Loucy (cell line): ENCODE measurements at regions not wholly inside any gene's neighbourhood (a gene's known extent, or its start where the extent isn't known, plus 50 kb on each side); places are given as distances from the start of the nearest gene placed in this dataset.

Experiments used
- H2AFZ ChIP-seq: fragments of 200-600 bp; sonication (generic); 2 replicates; pipeline ENCODE4 v1.6.0; 2016; ENCODE audit warnings: antibody characterized with exemption, mild to moderate bottlenecking, low read length, moderate library complexity
- H3F3A ChIP-seq: fragments of 200-600 bp; 2 replicates; pipeline ENCODE4 v1.6.0; 2016; ENCODE audit warnings: antibody characterized with exemption, low read depth, mild to moderate bottlenecking
- H3K27me3 ChIP-seq: fragments of 200-600 bp; sonication (generic); 2 replicates; pipeline ENCODE4 v1.6.1; 2014; ENCODE audit warnings: low read length, mild to moderate bottlenecking; ENCODE audit not compliant: insufficient read depth, poor library complexity, severe bottlenecking
- H3K36me3 ChIP-seq: fragments of 200-600 bp; sonication (generic); 2 replicates; pipeline ENCODE4 v1.6.1; 2016; ENCODE audit warnings: low read length; ENCODE audit not compliant: insufficient read depth
- H3K4me1 ChIP-seq: fragments of 200-600 bp; sonication (generic); 2 replicates; pipeline ENCODE4 v1.5.1; 2014; ENCODE audit warnings: low read length, mild to moderate bottlenecking; ENCODE audit not compliant: insufficient read depth, poor library complexity, severe bottlenecking
- H3K4me2 ChIP-seq: fragments of 200-600 bp; sonication (generic); 2 replicates; pipeline ENCODE4 v1.6.0; 2014; ENCODE audit warnings: antibody characterized with exemption, low read length, low read depth, mild to moderate bottlenecking; ENCODE audit not compliant: poor library complexity, severe bottlenecking
- H3K4me3 ChIP-seq: fragments of 200-600 bp; sonication (generic); 2 replicates; pipeline ENCODE4 v1.5.1; 2014; ENCODE audit warnings: low read length, mild to moderate bottlenecking, mixed read lengths; ENCODE audit not compliant: poor library complexity, severe bottlenecking
- H3K79me2 ChIP-seq: fragments of 200-600 bp; sonication (generic); 2 replicates; pipeline ENCODE4 v1.6.1; 2014; ENCODE audit warnings: low read length; ENCODE audit not compliant: insufficient read depth
- H3K9ac ChIP-seq: fragments of 200-600 bp; sonication (generic); 2 replicates; pipeline ENCODE4 v1.6.0; 2014; ENCODE audit warnings: mild to moderate bottlenecking, low read depth, low read length, moderate library complexity; ENCODE audit not compliant: poor library complexity, severe bottlenecking
- H3K9me2 ChIP-seq: fragments of 200-600 bp; sonication (generic); replicated peaks from 2 replicates; pipeline ENCODE4 v1.6.1; 2016; ENCODE audit warnings: low read depth, low read length, mixed read lengths
- H3K9me3 ChIP-seq: fragments of 200-600 bp; sonication (generic); 2 replicates; pipeline ENCODE4 v1.6.1; 2014; ENCODE audit warnings: mild to moderate bottlenecking, antibody characterized with exemption, low read length, low read depth; ENCODE audit not compliant: insufficient read depth
- H4K20me1 ChIP-seq: fragments of 200-600 bp; sonication (generic); 2 replicates; pipeline ENCODE4 v1.6.0; 2014; ENCODE audit warnings: antibody characterized with exemption, low read length, mild to moderate bottlenecking; ENCODE audit not compliant: insufficient read depth, poor library complexity, severe bottlenecking
- EZH2phosphoT487 ChIP-seq: fragments of 200-600 bp; IDR thresholded peaks from 2 replicates; pipeline ENCODE4 v1.6.1; 2018; ENCODE audit warnings: antibody characterized with exemption, mild to moderate bottlenecking, moderate library complexity, borderline replicate concordance
- TF ChIP-seq, protein P1 (sequence below): fragments of 200-600 bp; sonication (generic); conservative IDR thresholded peaks from 2 replicates; pipeline ENCODE4 v1.5.1; 2014; ENCODE audit warnings: mild to moderate bottlenecking, antibody characterized with exemption, low read length

DNA sequence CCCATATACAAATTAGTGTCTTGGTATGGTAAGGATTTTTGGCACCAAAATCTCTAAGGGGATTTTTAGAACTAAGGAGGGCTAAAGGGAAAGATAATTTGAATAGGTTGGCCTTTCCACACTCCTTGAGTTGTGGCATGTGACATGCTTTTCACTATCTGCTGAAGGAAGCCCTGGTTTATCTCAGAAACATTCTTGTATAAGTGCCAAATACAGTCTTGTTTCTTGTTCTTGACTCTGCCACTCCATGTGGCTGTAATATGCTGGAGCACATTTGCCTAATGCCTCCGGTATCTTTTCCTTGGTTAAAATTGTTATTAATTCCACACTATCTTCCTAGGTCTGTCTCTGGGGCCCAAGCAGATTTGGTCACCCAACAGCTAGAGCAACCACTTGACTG is 457.0 kb downstream of the USP25 start:
- Histone ChIP-seq H3K9me3 (no peaks in the 10 kb centered on the region), H3K4me1 (no peaks in the 10 kb centered on the region), H3K79me2 (no peaks in the 10 kb centered on the region), H3K36me3 (no peaks in the 10 kb centered on the region), H2AFZ (no peak overlapping the region), H3K27me3 (no peaks in the 10 kb centered on the region), H3K9ac (no peak overlapping the region), H4K20me1 (no peaks in the 10 kb centered on the region), H3K9me2 (no peaks in the 10 kb centered on the region), H3F3A (no peaks in the 10 kb centered on the region), H3K4me2 (no peak overlapping the region), H3K4me3 (no peak overlapping the region)
- TF ChIP-seq EZH2phosphoT487 = no peak
- TF ChIP-seq, protein P1, sequence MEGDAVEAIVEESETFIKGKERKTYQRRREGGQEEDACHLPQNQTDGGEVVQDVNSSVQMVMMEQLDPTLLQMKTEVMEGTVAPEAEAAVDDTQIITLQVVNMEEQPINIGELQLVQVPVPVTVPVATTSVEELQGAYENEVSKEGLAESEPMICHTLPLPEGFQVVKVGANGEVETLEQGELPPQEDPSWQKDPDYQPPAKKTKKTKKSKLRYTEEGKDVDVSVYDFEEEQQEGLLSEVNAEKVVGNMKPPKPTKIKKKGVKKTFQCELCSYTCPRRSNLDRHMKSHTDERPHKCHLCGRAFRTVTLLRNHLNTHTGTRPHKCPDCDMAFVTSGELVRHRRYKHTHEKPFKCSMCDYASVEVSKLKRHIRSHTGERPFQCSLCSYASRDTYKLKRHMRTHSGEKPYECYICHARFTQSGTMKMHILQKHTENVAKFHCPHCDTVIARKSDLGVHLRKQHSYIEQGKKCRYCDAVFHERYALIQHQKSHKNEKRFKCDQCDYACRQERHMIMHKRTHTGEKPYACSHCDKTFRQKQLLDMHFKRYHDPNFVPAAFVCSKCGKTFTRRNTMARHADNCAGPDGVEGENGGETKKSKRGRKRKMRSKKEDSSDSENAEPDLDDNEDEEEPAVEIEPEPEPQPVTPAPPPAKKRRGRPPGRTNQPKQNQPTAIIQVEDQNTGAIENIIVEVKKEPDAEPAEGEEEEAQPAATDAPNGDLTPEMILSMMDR = no peak

DNA sequence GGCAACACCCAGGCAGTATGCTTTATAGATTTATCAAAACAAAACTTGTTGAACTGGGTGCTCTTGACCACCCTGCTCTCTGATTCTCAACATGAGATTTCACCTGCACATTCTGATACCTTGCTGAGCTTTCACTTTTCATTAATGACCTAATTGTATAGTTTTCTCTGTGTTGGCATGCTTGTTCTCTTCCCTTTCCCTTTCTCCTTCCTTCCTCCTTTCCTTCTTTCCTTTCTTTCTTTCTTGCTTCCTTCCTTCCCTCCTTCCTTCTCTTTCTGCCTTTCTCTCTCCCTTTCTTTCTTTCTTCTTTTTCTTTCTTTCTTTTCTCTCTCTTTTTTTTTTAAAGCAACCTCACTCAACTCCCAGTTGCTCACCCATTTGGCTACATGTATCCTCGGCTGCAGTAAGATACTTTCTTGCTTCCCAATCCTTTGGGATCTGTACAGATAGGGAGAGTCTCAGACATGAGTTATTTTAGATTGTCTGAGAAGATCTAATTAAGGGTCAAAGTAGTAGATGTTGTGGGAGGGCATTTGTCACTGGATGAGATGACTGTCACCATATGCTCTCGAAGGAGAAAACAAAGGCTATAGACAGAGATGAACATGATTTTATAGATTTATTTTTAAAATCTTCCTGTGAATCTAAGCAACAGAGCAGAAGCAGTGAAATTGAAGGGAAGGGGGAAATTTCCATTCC is 458.0 kb downstream of the USP25 start:
- H3K79me2 ChIP-seq = no peaks in the 10 kb centered on the region
- no peaks in the 10 kb centered on the region for H3K9me2 ChIP-seq
- no peaks in the 10 kb centered on the region for H4K20me1 ChIP-seq
- H3K27me3 ChIP-seq = no peaks in the 10 kb centered on the region
- no peak overlapping the region for H3K9ac ChIP-seq
- H3K4me1 ChIP-seq = no peaks in the 10 kb centered on the region
- H3K36me3 ChIP-seq = no peaks in the 10 kb centered on the region
- H3K4me2 ChIP-seq = no peak overlapping the region
- TF ChIP-seq, protein P1 = no peak
- TF ChIP-seq EZH2phosphoT487 = no peak
- no peaks in the 10 kb centered on the region for H3F3A ChIP-seq
- no peaks in the 10 kb centered on the region for H3K9me3 ChIP-seq
- no peak overlapping the region for H3K4me3 ChIP-seq
- H2AFZ ChIP-seq = no peak overlapping the region

DNA sequence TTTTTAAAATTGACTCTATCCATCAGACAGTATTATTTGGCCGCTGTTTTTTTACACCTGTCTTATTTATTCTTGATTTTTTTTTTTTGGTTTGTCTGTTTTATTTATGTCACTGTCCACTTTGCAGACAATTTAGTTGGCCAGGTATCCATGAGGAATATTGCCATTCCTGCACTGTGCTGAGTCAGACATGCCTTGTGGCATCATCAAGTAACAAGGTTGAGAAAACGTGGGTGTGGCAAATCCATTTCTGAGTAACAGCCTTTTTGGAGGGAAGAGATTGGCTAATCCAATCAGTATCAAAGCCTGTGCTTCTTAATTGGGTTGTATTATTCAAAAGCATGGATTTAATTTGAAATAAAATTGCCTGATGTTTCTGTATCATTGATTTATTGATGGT is 463.1 kb downstream of the USP25 start:
- no peak overlapping the region for H2AFZ ChIP-seq
- no peak overlapping the region for H3K9ac ChIP-seq
- no peaks in the 10 kb centered on the region for H3K9me2 ChIP-seq
- no peaks in the 10 kb centered on the region for H3K9me3 ChIP-seq
- H3K36me3 ChIP-seq = no peaks in the 10 kb centered on the region
- no peak for TF ChIP-seq EZH2phosphoT487
- TF ChIP-seq, protein P1 = no peak
- no peaks in the 10 kb centered on the region for H3F3A ChIP-seq
- no peaks in the 10 kb centered on the region for H3K4me1 ChIP-seq
- H3K27me3 ChIP-seq = no peaks in the 10 kb centered on the region
- no peaks in the 10 kb centered on the region for H3K79me2 ChIP-seq
- no peak overlapping the region for H3K4me2 ChIP-seq
- no peaks in the 10 kb centered on the region for H4K20me1 ChIP-seq
- H3K4me3 ChIP-seq = no peak overlapping the region
